WTC11 (cell line): ENCODE measurements at regions not wholly inside any gene's neighbourhood (a gene's known extent, or its start where the extent isn't known, plus 50 kb on each side); places are given as distances from the start of the nearest gene placed in this dataset.

ENCODE experiments used
- ATAC-seq: fragments of 200-7000 bp; cut with Tn5 transposase; 2 replicates; pipeline ENCODE4 v1.10.0; 2021; ENCODE audit warnings: mild to moderate bottlenecking, moderate library complexity
- CTCF ChIA-PET: fragments of 300-600 bp; sonication (Branson Sonifier 250); formaldehyde crosslinking; loops from one replicate; lab custom pipeline; 2021; ENCODE audit warnings: antibody characterized with exemption; lab: Charles Lee
- POLR2A ChIA-PET: fragments of 350-600 bp; sonication (Branson Sonifier 250); formaldehyde crosslinking; loops from one replicate; lab custom pipeline; 2021; ENCODE audit warnings: antibody characterized with exemption; lab: Charles Lee
- DNase-seq: peaks from one replicate; pipeline ENCODE4 v3.0.0; 2021; ENCODE audit warnings: low spot score
- H3K27ac Mint-ChIP-seq: 2 replicates; pipeline ENCODE4 v1.8.0; 2021; ENCODE audit warnings: mixed read lengths
- H3K27me3 Mint-ChIP-seq: 2 replicates; pipeline ENCODE4 v1.8.0; 2021; ENCODE audit warnings: low read depth, mild to moderate bottlenecking, moderate library complexity, mixed read lengths
- H3K36me3 Mint-ChIP-seq: 2 replicates; pipeline ENCODE4 v1.8.0; 2021; ENCODE audit warnings: mixed read lengths
- H3K4me1 Mint-ChIP-seq: 2 replicates; pipeline ENCODE4 v1.8.0; 2022; ENCODE audit warnings: mixed read lengths
- H3K4me3 Mint-ChIP-seq: 2 replicates; pipeline ENCODE4 v1.8.0; 2021; ENCODE audit warnings: mild to moderate bottlenecking, moderate library complexity, mixed read lengths
- H3K9me3 Mint-ChIP-seq: 2 replicates; pipeline ENCODE4 v1.8.0; 2021; ENCODE audit warnings: mixed read lengths
- ATF6 ChIP-seq: sonication (generic); formaldehyde crosslinking; IDR thresholded peaks from 2 replicates; pipeline ENCODE4 v1.8.1; 2023; ENCODE audit warnings: mild to moderate bottlenecking, missing genetic modification reagents
- CREB1 ChIP-seq: sonication (generic); formaldehyde crosslinking; IDR thresholded peaks from 2 replicates; pipeline ENCODE4 v1.8.0; 2023; ENCODE audit warnings: mild to moderate bottlenecking, missing genetic modification reagents
- ETV6 ChIP-seq: sonication (generic); formaldehyde crosslinking; IDR thresholded peaks from 2 replicates; pipeline ENCODE4 v1.8.1; 2022; ENCODE audit warnings: mild to moderate bottlenecking, missing genetic modification reagents
- FOXJ3 ChIP-seq: sonication (generic); formaldehyde crosslinking; IDR thresholded peaks from 2 replicates; pipeline ENCODE4 v1.9.0; 2021; ENCODE audit warnings: missing genetic modification reagents, mild to moderate bottlenecking, borderline replicate concordance
- GRHL2 ChIP-seq: fragments of 250-450 bp; sonication (Bioruptor Pico); IDR thresholded peaks from 2 replicates; pipeline ENCODE4 v1.8.0; 2022; ENCODE audit warnings: mild to moderate bottlenecking, moderate library complexity; ENCODE audit not compliant: insufficient replicate concordance, severe bottlenecking
- IRF2 ChIP-seq: sonication (generic); formaldehyde crosslinking; IDR thresholded peaks from 2 replicates; pipeline ENCODE4 v1.8.0; 2022; ENCODE audit warnings: low read depth, missing genetic modification reagents, borderline replicate concordance
- JUN ChIP-seq: sonication (generic); formaldehyde crosslinking; IDR thresholded peaks from 2 replicates; pipeline ENCODE4 v1.8.0; 2023; ENCODE audit warnings: mild to moderate bottlenecking, missing genetic modification reagents
- NFATC4 ChIP-seq: fragments of 250-450 bp; sonication (Bioruptor Pico); IDR thresholded peaks from 2 replicates; pipeline ENCODE4 v1.9.0; 2021; ENCODE audit warnings: mild to moderate bottlenecking
- NR1H2 ChIP-seq: sonication (generic); formaldehyde crosslinking; IDR thresholded peaks from 2 replicates; pipeline ENCODE4 v1.9.0; 2021; ENCODE audit warnings: mild to moderate bottlenecking, moderate library complexity, missing genetic modification reagents
- RELA ChIP-seq: sonication (generic); formaldehyde crosslinking; IDR thresholded peaks from 2 replicates; pipeline ENCODE4 v1.8.1; 2022; ENCODE audit warnings: missing genetic modification reagents, mild to moderate bottlenecking, borderline replicate concordance
- SOX15 ChIP-seq: fragments of 250-450 bp; sonication (Bioruptor Pico); IDR thresholded peaks from 2 replicates; pipeline ENCODE4 v1.9.0; 2021; ENCODE audit warnings: mild to moderate bottlenecking
- TCF7 ChIP-seq: sonication (generic); formaldehyde crosslinking; IDR thresholded peaks from 2 replicates; pipeline ENCODE4 v1.8.0; 2022; ENCODE audit warnings: mild to moderate bottlenecking, low read depth, missing genetic modification reagents, moderate library complexity
- TEAD1 ChIP-seq: sonication (generic); formaldehyde crosslinking; IDR thresholded peaks from 2 replicates; pipeline ENCODE4 v1.8.0; 2022; ENCODE audit warnings: mild to moderate bottlenecking, missing genetic modification reagents
- ZBTB21 ChIP-seq: sonication (generic); formaldehyde crosslinking; IDR thresholded peaks from 2 replicates; pipeline ENCODE4 v1.8.1; 2023; ENCODE audit warnings: mild to moderate bottlenecking, missing genetic modification reagents, borderline replicate concordance
- ZNF423 ChIP-seq: fragments of 250-450 bp; sonication (Bioruptor Pico); IDR thresholded peaks from 2 replicates; pipeline ENCODE4 v2.1.2; 2022; ENCODE audit warnings: mild to moderate bottlenecking, moderate library complexity
- ZNF425 ChIP-seq: fragments of 250-450 bp; sonication (Bioruptor Pico); conservative IDR thresholded peaks from 2 replicates; pipeline ENCODE4 v1.9.0; 2021; ENCODE audit warnings: mild to moderate bottlenecking
- ZSCAN18 ChIP-seq: fragments of 250-450 bp; sonication (Bioruptor Pico); IDR thresholded peaks from 2 replicates; pipeline ENCODE4 v2.1.2; 2022; ENCODE audit warnings: mild to moderate bottlenecking, moderate library complexity
- TF ChIP-seq, protein P1 (sequence below): sonication (generic); formaldehyde crosslinking; IDR thresholded peaks from 2 replicates; pipeline ENCODE4 v1.8.1; 2022; ENCODE audit warnings: low read depth, missing genetic modification reagents, borderline replicate concordance
- TF ChIP-seq, protein P2 (sequence below): sonication (generic); formaldehyde crosslinking; IDR thresholded peaks from 2 replicates; pipeline ENCODE4 v1.8.0; 2023; ENCODE audit warnings: mild to moderate bottlenecking, missing genetic modification reagents
- TF ChIP-seq, protein P3 (sequence below): sonication (generic); formaldehyde crosslinking; IDR thresholded peaks from 2 replicates; pipeline ENCODE4 v1.8.1; 2022; ENCODE audit warnings: missing genetic modification reagents, borderline replicate concordance

GRCh38 chrX:39002466-39002865 lies 201.2 kb downstream of the MID1IP1 start (continued):
- TF ChIP-seq ZSCAN18 (CRISPR knock-in tag), result no peak
- TF ChIP-seq GRHL2, result no peak
- TF ChIP-seq, protein P1, sequence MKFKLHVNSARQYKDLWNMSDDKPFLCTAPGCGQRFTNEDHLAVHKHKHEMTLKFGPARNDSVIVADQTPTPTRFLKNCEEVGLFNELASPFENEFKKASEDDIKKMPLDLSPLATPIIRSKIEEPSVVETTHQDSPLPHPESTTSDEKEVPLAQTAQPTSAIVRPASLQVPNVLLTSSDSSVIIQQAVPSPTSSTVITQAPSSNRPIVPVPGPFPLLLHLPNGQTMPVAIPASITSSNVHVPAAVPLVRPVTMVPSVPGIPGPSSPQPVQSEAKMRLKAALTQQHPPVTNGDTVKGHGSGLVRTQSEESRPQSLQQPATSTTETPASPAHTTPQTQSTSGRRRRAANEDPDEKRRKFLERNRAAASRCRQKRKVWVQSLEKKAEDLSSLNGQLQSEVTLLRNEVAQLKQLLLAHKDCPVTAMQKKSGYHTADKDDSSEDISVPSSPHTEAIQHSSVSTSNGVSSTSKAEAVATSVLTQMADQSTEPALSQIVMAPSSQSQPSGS, result no peak
- TF ChIP-seq SOX15 (CRISPR knock-in tag), result no peak
- no peak for TF ChIP-seq ZNF425 (CRISPR knock-in tag)
- no peak for TF ChIP-seq IRF2 (CRISPR knock-in tag)
- TF ChIP-seq JUN (CRISPR knock-in tag), result no peak
- no peak for TF ChIP-seq NFATC4
- TF ChIP-seq, protein P2, sequence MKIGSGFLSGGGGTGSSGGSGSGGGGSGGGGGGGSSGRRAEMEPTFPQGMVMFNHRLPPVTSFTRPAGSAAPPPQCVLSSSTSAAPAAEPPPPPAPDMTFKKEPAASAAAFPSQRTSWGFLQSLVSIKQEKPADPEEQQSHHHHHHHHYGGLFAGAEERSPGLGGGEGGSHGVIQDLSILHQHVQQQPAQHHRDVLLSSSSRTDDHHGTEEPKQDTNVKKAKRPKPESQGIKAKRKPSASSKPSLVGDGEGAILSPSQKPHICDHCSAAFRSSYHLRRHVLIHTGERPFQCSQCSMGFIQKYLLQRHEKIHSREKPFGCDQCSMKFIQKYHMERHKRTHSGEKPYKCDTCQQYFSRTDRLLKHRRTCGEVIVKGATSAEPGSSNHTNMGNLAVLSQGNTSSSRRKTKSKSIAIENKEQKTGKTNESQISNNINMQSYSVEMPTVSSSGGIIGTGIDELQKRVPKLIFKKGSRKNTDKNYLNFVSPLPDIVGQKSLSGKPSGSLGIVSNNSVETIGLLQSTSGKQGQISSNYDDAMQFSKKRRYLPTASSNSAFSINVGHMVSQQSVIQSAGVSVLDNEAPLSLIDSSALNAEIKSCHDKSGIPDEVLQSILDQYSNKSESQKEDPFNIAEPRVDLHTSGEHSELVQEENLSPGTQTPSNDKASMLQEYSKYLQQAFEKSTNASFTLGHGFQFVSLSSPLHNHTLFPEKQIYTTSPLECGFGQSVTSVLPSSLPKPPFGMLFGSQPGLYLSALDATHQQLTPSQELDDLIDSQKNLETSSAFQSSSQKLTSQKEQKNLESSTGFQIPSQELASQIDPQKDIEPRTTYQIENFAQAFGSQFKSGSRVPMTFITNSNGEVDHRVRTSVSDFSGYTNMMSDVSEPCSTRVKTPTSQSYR (CRISPR knock-in tag), result no peak

- Mint-ChIP-seq H3K27me3 (no peaks in the 10 kb centered on the region), H3K9me3 (no peaks in the 10 kb centered on the region), H3K36me3 (no peaks in the 10 kb centered on the region), H3K4me1 (peaks cover 4% of the 10 kb centered on the region; the same call in 1 of the 2 replicates), H3K27ac (no peak overlapping the region), H3K4me3 (no peak overlapping the region)
- DNase-seq, result no peak
- ChIA-PET CTCF (no interaction called here), POLR2A (no interaction called here)
- ATAC-seq, result no peak
- TF ChIP-seq ZBTB21 (CRISPR knock-in tag) (no peak), NR1H2 (CRISPR knock-in tag) (no peak), TCF7 (CRISPR knock-in tag) (no peak), FOXJ3 (CRISPR knock-in tag) (no peak), ATF6 (CRISPR knock-in tag) (no peak), ZNF425 (CRISPR knock-in tag) (no peak), ETV6 (CRISPR knock-in tag) (no peak), RELA (no peak), ZNF423 (no peak), CREB1 (no peak), TEAD1 (CRISPR knock-in tag) (no peak), NFATC4 (no peak)
- TF ChIP-seq, protein P1, result no peak
- TF ChIP-seq, protein P3, sequence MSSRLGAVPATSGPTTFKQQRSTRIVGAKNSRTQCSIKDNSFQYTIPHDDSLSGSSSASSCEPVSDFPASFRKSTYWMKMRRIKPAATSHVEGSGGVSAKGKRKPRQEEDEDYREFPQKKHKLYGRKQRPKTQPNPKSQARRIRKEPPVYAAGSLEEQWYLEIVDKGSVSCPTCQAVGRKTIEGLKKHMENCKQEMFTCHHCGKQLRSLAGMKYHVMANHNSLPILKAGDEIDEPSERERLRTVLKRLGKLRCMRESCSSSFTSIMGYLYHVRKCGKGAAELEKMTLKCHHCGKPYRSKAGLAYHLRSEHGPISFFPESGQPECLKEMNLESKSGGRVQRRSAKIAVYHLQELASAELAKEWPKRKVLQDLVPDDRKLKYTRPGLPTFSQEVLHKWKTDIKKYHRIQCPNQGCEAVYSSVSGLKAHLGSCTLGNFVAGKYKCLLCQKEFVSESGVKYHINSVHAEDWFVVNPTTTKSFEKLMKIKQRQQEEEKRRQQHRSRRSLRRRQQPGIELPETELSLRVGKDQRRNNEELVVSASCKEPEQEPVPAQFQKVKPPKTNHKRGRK (CRISPR knock-in tag), result no peak
These were observed 207.3 kb downstream of the MID1IP1 start for GRCh38 chrX:39008549-39008948.
